GM21381 (cell line): ENCODE measurements at regions not wholly inside any gene's neighbourhood (a gene's known extent, or its start where the extent isn't known, plus 50 kb on each side); places are given as distances from the start of the nearest gene placed in this dataset.
"Not testable (repeated sequence)": the region's sequence is repeated elsewhere in the genome, so short reads cannot be mapped to it uniquely, and the experiment has no call there.

Source experiments
- ATAC-seq: cut with Tn5 transposase; IDR thresholded peaks from one replicate; pipeline ENCODE4 v1.9.1; 2021; ENCODE audit warnings: mild to moderate bottlenecking, moderate library complexity; ENCODE audit not compliant: unreplicated experiment

DNA sequence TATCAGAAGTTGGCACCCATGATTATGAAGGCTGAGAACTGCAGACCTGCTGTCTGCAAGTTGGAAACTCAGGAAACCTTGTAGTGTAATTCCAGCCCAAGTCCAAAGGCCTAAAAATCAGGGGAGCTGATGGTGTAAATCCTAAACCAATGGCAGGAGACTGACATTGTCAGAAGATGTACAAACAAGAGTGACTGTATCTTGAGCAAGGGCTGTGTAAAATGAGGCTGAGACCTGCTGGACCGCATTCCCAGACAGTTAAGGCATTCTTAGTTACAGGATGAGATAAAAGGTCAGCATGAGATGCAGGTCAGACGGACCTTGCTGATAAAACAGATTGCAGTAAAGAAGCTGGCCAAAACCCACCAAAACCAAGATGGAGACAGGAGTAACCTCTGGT, 147.7 kb downstream of the COG6 start:
- no peak for ATAC-seq

DNA sequence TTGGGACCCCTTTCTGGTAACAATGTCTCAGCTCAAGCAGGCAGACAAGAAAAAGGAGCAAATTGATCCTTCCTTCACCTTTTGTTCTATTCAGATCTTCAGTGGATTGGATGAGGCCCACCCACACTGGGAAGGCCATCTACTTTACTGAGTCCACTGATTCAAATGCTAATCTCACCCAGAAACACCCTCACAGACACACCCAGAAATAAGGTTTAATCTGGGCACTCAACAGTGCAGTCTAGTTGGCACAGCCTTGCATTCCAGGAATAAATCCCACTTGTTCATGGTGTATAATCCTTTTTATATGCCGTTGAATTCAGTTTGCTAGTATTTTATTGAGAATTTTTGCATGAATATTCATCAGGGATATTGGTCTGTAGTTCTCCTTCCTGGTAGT, 148.4 kb downstream of the COG6 start:
- ATAC-seq: no peak

- no peak for ATAC-seq
Observed at GRCh38 chr13:39804332-39805210, 149.1 kb downstream of the COG6 start.

- ATAC-seq: no peak
Observed at GRCh38 chr13:39809466-39809865, 154.0 kb downstream of the COG6 start.

DNA sequence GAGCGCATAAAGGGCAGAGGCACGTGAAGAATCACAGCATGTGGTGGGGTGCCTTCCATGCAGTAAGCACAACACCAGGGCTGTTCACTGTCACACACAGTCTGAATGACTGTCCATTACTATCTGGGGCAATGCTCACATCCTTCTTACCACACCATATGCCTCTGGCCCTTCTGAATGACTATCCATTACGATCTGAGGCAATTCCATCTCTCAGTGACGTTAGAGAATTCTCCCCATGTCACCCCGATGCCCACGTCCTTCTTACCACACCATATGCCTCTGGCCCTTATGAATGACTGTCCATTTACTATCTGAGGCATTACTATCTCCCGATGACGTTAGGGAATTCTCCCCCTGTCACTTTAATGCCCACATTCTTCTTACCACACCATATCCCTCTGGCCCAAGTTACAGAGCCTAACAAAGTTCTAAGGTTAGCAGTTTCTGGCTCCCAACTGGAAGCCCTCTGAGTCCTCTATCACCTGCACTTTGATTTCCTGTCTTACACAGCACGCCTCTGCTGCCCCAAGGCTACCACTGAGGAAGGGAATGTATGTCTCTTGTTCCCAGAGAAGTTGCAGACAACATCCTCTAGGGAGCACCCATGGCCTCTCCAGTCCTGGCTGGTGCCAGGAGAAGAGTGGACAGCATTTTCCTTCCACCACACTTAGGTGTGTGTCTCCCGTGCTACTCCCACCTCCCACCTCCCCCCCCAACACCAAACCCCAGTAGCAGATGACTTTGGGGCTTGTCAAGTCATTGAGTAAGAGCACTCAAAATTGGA, 154.8 kb downstream of the COG6 start:
- ATAC-seq: no peak

- ATAC-seq: no peak
Observed at GRCh38 chr13:39811051-39811450, 155.6 kb downstream of the COG6 start.

DNA sequence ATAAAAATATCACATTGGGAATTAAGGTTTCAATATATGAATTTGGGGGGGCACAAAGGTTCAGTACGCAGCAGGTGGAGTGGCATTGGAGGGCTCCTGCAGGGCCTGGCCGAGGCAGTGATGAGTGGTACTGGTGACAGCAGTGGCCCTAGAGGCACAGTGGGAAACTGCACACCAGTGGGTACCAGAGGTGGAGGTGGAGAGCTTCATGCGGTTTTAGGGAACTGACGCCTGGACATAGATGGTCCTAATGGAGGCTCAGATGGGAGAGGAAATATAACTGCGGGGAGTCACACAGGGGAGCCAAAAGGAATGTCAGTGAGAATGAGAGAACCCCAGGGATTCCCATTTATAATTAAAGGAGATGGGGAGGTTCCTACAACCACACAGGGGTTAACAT, 156.2 kb downstream of the COG6 start:
- no peak for ATAC-seq

DNA sequence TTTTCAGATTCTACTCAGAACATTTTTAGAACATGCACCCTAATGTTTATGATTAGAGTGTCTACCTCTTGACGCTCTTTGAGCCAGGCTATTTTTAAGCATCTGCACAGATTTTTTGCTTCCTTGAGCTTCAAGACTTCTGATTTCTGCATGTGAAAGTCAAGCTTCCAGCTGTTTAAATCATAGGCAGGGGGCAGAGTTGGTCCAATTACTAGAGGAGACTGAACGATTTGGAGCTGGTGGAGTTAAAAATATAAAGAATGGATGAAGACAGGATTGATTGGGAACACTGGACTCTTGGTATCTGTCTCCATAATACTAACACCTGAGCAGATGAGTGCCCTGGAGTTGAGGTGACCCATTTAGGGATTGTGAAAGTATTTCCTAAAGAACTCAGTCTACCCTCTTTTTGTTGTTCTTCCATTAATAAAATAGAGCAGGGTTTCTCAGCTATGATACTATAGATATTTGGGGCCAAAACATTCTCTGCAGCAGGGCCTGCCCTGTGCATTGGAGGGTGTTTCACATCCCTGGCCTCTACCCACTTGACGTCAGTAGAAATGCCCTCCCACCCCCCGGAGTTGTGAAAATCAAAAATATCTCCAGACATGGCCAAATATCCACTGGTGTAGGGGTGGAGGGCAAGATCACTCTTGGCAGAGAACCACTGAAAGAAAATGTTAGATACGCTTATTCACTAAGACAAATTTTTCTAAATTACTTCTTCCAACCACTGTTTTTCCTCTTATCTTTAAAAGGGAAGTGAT, 160.1 kb downstream of the COG6 start:
- ATAC-seq: no peak

DNA sequence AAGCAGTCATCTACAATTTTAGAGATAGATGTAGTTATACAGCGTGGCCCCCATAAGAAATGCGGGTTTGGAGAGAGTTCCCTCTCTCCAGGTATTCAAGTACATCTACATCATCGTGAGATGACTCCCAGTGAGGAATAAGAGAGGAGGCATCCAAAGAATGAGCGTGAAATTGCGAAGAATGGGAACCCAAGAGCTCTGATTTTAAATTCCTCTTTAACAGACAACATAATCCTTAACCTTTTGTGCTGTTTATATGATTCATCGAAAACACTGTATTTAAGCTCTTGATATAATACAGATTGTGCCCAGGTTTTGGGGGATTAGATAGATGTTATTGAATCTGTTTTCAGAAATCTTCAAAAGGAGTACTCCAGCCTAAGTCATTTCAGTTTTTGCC, 161.5 kb downstream of the COG6 start:
- no peak for ATAC-seq

- no peak for ATAC-seq
Observed at GRCh38 chr13:39818953-39819352, 163.5 kb downstream of the COG6 start.

GRCh38 chr13:39820606-39821005, 165.1 kb downstream of the COG6 start:
- no peak for ATAC-seq

- no peak for ATAC-seq
Observed at GRCh38 chr13:39821977-39822376, 166.5 kb downstream of the COG6 start.

DNA sequence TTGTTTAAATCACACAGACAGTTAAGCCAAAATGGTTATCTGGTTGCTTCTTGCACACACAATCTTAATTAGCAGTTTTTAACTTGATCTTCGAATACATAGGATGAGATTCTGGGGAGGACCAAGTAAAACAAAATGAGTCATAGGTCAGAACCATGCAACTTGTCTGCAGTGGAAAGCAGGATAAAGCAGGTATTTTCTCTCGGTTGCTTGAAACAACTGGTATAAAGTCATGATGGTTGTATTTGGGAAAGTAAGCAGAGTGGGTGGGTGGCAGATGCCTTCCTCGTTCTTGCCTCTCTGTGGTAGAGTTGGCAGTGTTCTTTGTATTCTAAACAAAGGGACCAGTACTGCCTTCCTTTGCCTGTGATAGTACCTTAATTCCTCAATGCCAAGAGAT, 167.0 kb downstream of the COG6 start:
- ATAC-seq: no peak

DNA sequence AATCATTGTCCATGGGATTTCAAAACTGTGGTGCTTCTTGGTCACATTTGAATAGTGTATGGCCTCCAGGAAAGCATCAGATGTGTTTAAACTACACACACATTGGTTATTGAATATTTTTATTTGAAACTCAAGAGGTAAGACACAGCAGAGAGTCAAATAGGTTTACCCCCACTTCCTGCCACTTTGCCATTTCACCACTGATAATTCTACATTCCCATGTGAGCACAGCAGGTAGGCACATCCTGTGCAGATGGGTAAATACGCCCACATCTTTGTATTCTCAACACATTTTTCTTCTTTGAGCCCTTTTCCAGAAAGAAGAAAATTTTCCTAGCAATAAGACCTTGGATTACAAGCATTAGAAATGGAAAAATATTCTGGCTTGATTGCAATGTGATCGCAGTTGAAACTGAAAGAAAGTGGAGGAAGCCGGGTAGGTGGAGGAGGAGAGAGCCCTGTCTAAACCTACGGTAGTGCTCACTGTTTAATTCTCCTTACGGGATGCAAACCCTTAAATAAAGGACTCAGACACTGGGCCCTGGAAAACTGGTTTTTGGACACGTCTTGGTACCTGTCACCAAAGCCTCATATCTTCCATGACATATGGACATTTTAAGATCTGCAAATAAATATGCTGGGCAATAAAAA, 167.7 kb downstream of the COG6 start:
- ATAC-seq: no peak

DNA sequence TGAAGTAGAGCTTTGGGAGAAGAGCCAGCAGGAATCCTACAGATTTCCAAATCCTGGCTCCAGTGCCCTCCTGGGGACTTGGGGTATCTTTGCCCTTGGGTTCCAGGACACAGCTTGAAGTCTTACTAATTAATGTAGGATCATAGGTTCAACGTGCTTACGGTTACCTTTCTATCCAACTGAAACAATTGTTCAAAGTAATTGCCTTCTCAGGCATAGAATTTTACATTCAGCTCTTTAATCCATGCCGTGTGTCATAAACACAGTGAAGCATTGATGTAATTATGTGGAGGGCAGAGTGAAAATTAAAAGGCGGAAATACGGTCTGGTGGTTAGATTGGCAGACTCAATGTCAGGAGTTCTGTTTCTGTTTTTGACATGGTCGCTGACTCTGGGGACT, 170.4 kb downstream of the COG6 start:
- ATAC-seq: no peak

- no peak for ATAC-seq
Observed at GRCh38 chr13:39835253-39835652, 179.8 kb downstream of the COG6 start.

DNA sequence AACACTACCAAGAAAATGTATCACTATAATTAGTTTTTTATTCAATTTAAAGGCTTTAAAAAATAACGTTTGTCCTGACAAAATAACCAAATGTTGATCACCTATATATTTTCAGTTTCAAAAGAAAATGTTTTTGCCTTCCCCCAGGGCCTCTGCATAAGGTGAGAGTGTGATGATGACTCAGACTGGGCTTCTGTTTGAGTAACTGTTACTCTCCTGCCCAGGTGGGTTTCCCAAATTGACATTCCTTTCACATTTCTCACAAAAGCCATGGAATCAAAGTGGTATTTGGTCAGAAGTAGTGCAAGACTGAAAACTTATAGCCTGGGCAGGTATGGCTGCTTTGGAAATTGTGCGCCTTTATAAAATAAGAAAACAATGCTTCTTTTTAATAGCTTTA, 180.6 kb downstream of the COG6 start:
- ATAC-seq: no peak

- not testable (repeated sequence) for ATAC-seq
Observed at GRCh38 chr13:39837866-39838265, 182.4 kb downstream of the COG6 start.

DNA sequence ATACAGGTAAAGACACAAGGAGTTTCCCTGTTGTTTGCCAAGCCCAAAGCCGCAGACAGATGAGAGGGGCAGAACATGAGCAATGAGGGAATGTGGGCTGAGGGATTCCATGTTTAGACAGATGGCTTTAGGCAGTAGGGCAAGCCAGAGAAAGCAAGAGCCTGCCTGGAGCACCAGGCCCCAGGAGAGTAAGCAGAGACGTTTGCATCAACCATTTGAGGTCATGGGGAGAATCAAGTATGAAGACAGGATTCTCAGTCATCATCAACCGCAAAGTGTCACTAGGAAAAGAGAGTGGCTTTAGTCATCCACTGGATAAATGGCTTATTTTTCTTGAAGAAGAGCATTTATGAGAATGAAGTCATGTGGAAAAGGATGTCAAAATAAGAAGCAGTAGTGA, 184.7 kb downstream of the COG6 start:
- no peak for ATAC-seq

DNA sequence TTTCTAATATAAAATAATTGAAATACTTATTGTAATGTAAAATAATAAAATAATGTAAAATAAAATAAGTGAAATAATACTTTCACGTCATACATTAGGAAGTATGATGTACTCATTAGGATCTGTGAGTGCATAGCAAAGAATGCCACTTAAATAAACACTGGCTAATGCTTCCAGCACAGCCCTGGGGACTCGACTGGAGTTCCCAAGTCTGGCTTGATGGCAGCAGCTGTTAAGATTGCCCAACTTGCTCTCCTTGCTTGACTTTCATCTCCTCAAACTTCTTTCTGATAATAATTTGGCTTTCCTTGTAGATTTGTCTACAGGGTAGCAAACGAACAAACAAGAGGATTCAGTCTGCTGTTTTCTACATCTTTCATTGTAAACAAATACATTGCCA, 191.9 kb downstream of the COG6 start:
- no peak for ATAC-seq

GRCh38 chr13:39855236-39855635, 199.8 kb downstream of the COG6 start:
- no peak for ATAC-seq
